IMR-90 (cell line): ENCODE measurements at regions not wholly inside any gene's neighbourhood (a gene's known extent, or its start where the extent isn't known, plus 50 kb on each side); places are given as distances from the start of the nearest gene placed in this dataset.

Source experiments
- BHLHE40 ChIP-seq: fragments of 150-350 bp; IDR thresholded peaks from 2 replicates; pipeline ENCODE4 v1.6.1; 2016; ENCODE audit warnings: mild to moderate bottlenecking, low read depth, low read length
- MAFK ChIP-seq: IDR thresholded peaks from 2 replicates; pipeline ENCODE4 v1.6.1; 2012; ENCODE audit warnings: low read depth, low read length, improper control_type of control experiment
- MXI1 ChIP-seq: IDR thresholded peaks from 2 replicates; pipeline ENCODE4 v1.6.1; 2012; ENCODE audit warnings: low read depth, mild to moderate bottlenecking, low read length, moderate library complexity, borderline replicate concordance
- NFE2L2 ChIP-seq: fragments of 150-350 bp; IDR thresholded peaks from 2 replicates; pipeline ENCODE4 v1.6.1; 2016; ENCODE audit warnings: low read depth, mild to moderate bottlenecking, low read length
- POLR2A ChIP-seq: IDR thresholded peaks from 2 replicates; pipeline ENCODE4 v1.6.1; 2012; ENCODE audit warnings: mild to moderate bottlenecking, low read depth, low read length
- RCOR1 ChIP-seq: IDR thresholded peaks from 2 replicates; pipeline ENCODE4 v1.6.1; 2012; ENCODE audit warnings: mild to moderate bottlenecking, low read length, improper control_type of control experiment; ENCODE audit not compliant: insufficient replicate concordance
- SMC3 ChIP-seq: fragments of 150-350 bp; IDR thresholded peaks from 2 replicates; pipeline ENCODE4 v1.6.1; 2016; ENCODE audit warnings: low read depth, mild to moderate bottlenecking, antibody characterized with exemption, low read length, moderate library complexity
- TF ChIP-seq, protein P1 (sequence below): conservative IDR thresholded peaks from 2 replicates; pipeline ENCODE4 v1.5.1; 2012; ENCODE audit warnings: mild to moderate bottlenecking, low read depth, low read length, improper control_type of control experiment

DNA sequence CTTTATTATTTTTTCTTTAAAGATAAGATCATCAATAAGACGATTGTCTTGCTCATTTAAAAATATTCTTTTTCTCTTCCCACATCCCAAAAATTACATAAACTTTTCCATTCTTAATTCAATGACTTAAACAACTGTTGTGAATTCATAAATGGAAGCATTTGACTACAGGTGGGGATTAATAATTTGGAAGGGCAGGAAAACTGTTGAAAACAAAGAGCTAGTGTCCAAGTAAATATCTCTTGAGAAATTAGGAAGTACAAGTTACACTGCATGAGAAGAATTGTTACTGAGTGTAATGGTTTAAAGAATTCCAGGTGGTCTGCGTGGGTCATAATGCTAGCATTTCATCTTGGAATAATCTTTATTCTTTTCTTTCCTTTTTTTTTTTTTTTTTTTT is 634.8 kb upstream of the ZEB2 start:
- TF ChIP-seq, protein P1, sequence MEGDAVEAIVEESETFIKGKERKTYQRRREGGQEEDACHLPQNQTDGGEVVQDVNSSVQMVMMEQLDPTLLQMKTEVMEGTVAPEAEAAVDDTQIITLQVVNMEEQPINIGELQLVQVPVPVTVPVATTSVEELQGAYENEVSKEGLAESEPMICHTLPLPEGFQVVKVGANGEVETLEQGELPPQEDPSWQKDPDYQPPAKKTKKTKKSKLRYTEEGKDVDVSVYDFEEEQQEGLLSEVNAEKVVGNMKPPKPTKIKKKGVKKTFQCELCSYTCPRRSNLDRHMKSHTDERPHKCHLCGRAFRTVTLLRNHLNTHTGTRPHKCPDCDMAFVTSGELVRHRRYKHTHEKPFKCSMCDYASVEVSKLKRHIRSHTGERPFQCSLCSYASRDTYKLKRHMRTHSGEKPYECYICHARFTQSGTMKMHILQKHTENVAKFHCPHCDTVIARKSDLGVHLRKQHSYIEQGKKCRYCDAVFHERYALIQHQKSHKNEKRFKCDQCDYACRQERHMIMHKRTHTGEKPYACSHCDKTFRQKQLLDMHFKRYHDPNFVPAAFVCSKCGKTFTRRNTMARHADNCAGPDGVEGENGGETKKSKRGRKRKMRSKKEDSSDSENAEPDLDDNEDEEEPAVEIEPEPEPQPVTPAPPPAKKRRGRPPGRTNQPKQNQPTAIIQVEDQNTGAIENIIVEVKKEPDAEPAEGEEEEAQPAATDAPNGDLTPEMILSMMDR, result no peak
- TF ChIP-seq SMC3 (no peak), POLR2A (no peak), BHLHE40 (no peak), RCOR1 (no peak), MAFK (no peak), MXI1 (no peak), NFE2L2 (no peak)
